ENCODE measurements at regions not wholly inside any gene's neighbourhood (a gene's known extent, or its start where the extent isn't known, plus 50 kb on each side); places are given as distances from the start of the nearest gene placed in this dataset.

DNA sequence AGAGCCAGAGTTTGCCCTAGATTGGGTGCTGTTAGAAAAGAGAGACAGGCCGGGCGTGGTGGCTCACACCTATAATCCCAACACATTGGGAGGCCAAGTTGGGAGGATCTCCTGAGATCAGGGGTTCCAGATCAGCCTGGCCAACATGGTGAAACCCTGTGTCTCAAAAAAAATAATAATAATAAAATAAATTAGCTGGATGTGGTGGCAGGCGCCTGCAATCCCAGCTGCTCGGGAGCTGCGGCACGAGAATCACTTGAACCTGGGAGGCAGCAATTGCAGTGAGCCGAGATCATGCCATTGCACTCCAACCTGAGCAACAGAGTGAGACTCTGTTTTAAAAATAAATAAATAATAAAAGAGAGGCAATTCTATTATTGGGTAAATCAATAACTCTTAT is 199.2 kb upstream of the GUCY1A2 start (continued):
- TF ChIP-seq ZNF449 (tag by site-specific recombination; IDR thresholded peaks at IDR 0.05) (no peak), ZNF623 (tag by site-specific recombination; IDR thresholded peaks at IDR 0.05) (no peak), ZNF148 (tag by site-specific recombination; IDR thresholded peaks at IDR 0.05; ENCODE audit: borderline replicate concordance) (no peak), ZNF112 (tag by site-specific recombination; IDR thresholded peaks at IDR 0.05) (no peak), ZNF610 (tag by site-specific recombination; IDR thresholded peaks at IDR 0.05; ENCODE audit: borderline replicate concordance) (no peak), ZNF837 (tag by site-specific recombination; IDR thresholded peaks at IDR 0.05) (no peak), ZNF26 (tag by site-specific recombination; IDR thresholded peaks at IDR 0.05) (no peak)
- TF ChIP-seq, protein P1, sequence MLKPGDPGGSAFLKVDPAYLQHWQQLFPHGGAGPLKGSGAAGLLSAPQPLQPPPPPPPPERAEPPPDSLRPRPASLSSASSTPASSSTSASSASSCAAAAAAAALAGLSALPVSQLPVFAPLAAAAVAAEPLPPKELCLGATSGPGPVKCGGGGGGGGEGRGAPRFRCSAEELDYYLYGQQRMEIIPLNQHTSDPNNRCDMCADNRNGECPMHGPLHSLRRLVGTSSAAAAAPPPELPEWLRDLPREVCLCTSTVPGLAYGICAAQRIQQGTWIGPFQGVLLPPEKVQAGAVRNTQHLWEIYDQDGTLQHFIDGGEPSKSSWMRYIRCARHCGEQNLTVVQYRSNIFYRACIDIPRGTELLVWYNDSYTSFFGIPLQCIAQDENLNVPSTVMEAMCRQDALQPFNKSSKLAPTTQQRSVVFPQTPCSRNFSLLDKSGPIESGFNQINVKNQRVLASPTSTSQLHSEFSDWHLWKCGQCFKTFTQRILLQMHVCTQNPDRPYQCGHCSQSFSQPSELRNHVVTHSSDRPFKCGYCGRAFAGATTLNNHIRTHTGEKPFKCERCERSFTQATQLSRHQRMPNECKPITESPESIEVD (tag by site-specific recombination; IDR thresholded peaks at IDR 0.05): no peak

GRCh38 chr11:107215010-107215409 is 196.7 kb upstream of the GUCY1A2 start:
- no peaks in the 10 kb centered on the region for H3K9me3 ChIP-seq (ENCODE audit: control insufficient read depth, insufficient read depth, low read depth, low read length)
- no peak overlapping the region for H3K27ac ChIP-seq (ENCODE audit: extremely low read depth, low read depth, low read length)
- ChIA-PET CTCF (interaction anchor here (0.6 kb wide), 1 partner anchor 9 kb away, joined by 6 read pairs; no protein-coding TSS in a partner anchor), POLR2A (no interaction called here)
- TF ChIP-seq ZIC2 (tag by site-specific recombination; IDR thresholded peaks at IDR 0.05): 0 out of 2 replicates have a peak, but pooled peaks have one; percentile 22
- TF ChIP-seq ZNF776 (tag by site-specific recombination; IDR thresholded peaks at IDR 0.05; ENCODE audit: borderline replicate concordance): no peak
- TF ChIP-seq FEZF1 (tag by site-specific recombination; IDR thresholded peaks at IDR 0.05): 0 out of 2 replicates have a peak, but pooled peaks have one; percentile 38
- no peak for TF ChIP-seq ZNF23 (tag by site-specific recombination; IDR thresholded peaks at IDR 0.05; ENCODE audit: borderline replicate concordance)
- TF ChIP-seq, protein P2, sequence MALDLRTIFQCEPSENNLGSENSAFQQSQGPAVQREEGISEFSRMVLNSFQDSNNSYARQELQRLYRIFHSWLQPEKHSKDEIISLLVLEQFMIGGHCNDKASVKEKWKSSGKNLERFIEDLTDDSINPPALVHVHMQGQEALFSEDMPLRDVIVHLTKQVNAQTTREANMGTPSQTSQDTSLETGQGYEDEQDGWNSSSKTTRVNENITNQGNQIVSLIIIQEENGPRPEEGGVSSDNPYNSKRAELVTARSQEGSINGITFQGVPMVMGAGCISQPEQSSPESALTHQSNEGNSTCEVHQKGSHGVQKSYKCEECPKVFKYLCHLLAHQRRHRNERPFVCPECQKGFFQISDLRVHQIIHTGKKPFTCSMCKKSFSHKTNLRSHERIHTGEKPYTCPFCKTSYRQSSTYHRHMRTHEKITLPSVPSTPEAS (tag by site-specific recombination; IDR thresholded peaks at IDR 0.05): peak; percentile 56; the same call in 1 of the 2 replicates
- TF ChIP-seq KLF7 (tag by site-specific recombination; IDR thresholded peaks at IDR 0.05; ENCODE audit: borderline replicate concordance): no peak
- no peak for TF ChIP-seq ZFP3 (tag by site-specific recombination; IDR thresholded peaks at IDR 0.05; ENCODE audit: low read depth)
- no peak overlapping the region for H3K4me3 ChIP-seq (ENCODE audit: low read depth, low read length)
- H3K4me1 ChIP-seq (ENCODE audit: control insufficient read depth, insufficient read depth, low read length): 0 out of 2 replicates have a peak, but pooled peaks cover 2% of the 10 kb centered on the region
- H3K36me3 ChIP-seq (ENCODE audit: control insufficient read depth in 2 of 2, insufficient read depth in 1 of 2, low read length in 2 of 2): no peaks in the 10 kb centered on the region

All from HEK293 (cell line).